GM12878 (cell line): ENCODE measurements at regions not wholly inside any gene's neighbourhood (a gene's known extent, or its start where the extent isn't known, plus 50 kb on each side); places are given as distances from the start of the nearest gene placed in this dataset.

Experiments used
- BHLHE40 ChIP-seq, 2 experiments: fragments of 450-650 bp in 1 of 2; IDR thresholded peaks; 2 replicates each; pipeline ENCODE4 v1.6.1; 2011 to 2017; ENCODE audit warnings: low read depth in 2 of 2, borderline replicate concordance in 1 of 2, improper control_type of control experiment in 1 of 2, low read length in 1 of 2, mild to moderate bottlenecking in 1 of 2
- CHD2 ChIP-seq: IDR thresholded peaks from 2 replicates; pipeline ENCODE4 v1.6.1; 2011; ENCODE audit warnings: low read depth, low read length, improper control_type of control experiment, borderline replicate concordance
- EZH2 ChIP-seq: IDR thresholded peaks from 2 replicates; pipeline ENCODE4 v1.6.1; 2012; ENCODE audit warnings: low read depth, mild to moderate bottlenecking, control low read depth, inconsistent platforms, low read length, borderline replicate concordance; ENCODE audit not compliant: control insufficient read depth
- KAT2A ChIP-seq: conservative IDR thresholded peaks from 2 replicates; pipeline ENCODE4 v1.6.1; 2011; ENCODE audit warnings: low read depth, low read length; ENCODE audit not compliant: control insufficient read depth
- POLR2AphosphoS5 ChIP-seq: IDR thresholded peaks from 2 replicates; pipeline ENCODE4 v1.6.1; 2011; ENCODE audit warnings: mild to moderate bottlenecking, low read length, inconsistent platforms
- RAD21 ChIP-seq: IDR thresholded peaks from 2 replicates; pipeline ENCODE4 v1.6.1; 2011; ENCODE audit warnings: mild to moderate bottlenecking, low read depth, low read length, moderate library complexity; ENCODE audit not compliant: insufficient read depth
- RAD51 ChIP-seq: fragments of 450-650 bp; IDR thresholded peaks from 2 replicates; pipeline ENCODE4 v1.6.1; 2016; ENCODE audit warnings: moderate library complexity, mild to moderate bottlenecking, inconsistent platforms
- SMC3 ChIP-seq: IDR thresholded peaks from 2 replicates; pipeline ENCODE4 v1.6.1; 2011; ENCODE audit warnings: low read length, improper control_type of control experiment, borderline replicate concordance
- STAT3 ChIP-seq: IDR thresholded peaks from 2 replicates; pipeline ENCODE4 v1.6.1; 2011; ENCODE audit warnings: low read depth, low read length, improper control_type of control experiment
- TAF1 ChIP-seq: IDR thresholded peaks from 2 replicates; pipeline ENCODE4 v1.6.1; 2011; ENCODE audit warnings: mild to moderate bottlenecking, low read depth, low read length, borderline replicate concordance
- TF ChIP-seq, protein P1 (sequence below), 3 experiments: IDR thresholded peaks in 2 of 3; conservative IDR thresholded peaks in 1 of 3; 2 replicates each; pipeline ENCODE4 v1.5.1; 2011; ENCODE audit warnings: low read depth in 3 of 3, low read length in 3 of 3, mild to moderate bottlenecking in 3 of 3, control low read depth in 2 of 3, moderate library complexity in 2 of 3, inconsistent platforms in 1 of 3, mixed read lengths in 1 of 3; ENCODE audit not compliant: control insufficient read depth in 2 of 3, insufficient read depth in 1 of 3; ENCODE audit errors: extremely low read depth in 1 of 3
- TF ChIP-seq, protein P2 (sequence below): fragments of 450-650 bp; formaldehyde crosslinking; IDR thresholded peaks from 2 replicates; pipeline ENCODE4 v1.5.0; 2022; ENCODE audit warnings: mild to moderate bottlenecking, missing genetic modification characterization

DNA sequence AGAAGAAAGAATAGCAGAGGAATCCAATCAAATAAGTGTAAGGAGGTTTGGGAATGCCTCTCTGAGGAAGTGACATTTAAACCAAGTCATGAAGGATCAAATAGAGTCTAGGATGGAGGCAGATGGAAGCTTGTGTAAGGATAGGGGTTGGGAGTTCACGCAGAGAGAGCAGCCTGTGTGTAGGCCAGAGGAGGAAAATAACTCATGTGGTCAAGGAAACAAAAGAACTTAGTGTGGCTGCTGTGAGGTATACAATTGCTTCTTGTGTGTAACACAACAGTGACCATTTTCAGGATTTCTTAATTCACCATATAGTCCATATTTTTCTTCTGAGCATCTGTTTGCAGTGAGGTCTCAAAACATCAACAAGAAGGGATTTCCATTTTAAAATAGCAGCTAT is 77.6 kb upstream of the PACRGL start:
- TF ChIP-seq, protein P1, sequence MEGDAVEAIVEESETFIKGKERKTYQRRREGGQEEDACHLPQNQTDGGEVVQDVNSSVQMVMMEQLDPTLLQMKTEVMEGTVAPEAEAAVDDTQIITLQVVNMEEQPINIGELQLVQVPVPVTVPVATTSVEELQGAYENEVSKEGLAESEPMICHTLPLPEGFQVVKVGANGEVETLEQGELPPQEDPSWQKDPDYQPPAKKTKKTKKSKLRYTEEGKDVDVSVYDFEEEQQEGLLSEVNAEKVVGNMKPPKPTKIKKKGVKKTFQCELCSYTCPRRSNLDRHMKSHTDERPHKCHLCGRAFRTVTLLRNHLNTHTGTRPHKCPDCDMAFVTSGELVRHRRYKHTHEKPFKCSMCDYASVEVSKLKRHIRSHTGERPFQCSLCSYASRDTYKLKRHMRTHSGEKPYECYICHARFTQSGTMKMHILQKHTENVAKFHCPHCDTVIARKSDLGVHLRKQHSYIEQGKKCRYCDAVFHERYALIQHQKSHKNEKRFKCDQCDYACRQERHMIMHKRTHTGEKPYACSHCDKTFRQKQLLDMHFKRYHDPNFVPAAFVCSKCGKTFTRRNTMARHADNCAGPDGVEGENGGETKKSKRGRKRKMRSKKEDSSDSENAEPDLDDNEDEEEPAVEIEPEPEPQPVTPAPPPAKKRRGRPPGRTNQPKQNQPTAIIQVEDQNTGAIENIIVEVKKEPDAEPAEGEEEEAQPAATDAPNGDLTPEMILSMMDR (IDR thresholded peaks at IDR 0.05 in 2 of 3, conservative IDR thresholded peaks at IDR 0.05 in 1 of 3; ENCODE audit: control insufficient read depth in 2 of 3, extremely low read depth in 1 of 3, insufficient read depth in 1 of 3, low read depth in 3 of 3, low read length in 3 of 3): no peak
- TF ChIP-seq STAT3: no peak
- no peak for TF ChIP-seq BHLHE40 (IDR thresholded peaks at IDR 0.05; ENCODE audit: borderline replicate concordance in 1 of 2, low read depth in 2 of 2, low read length in 1 of 2)
- no peak for TF ChIP-seq EZH2
- no peak for TF ChIP-seq TAF1
- TF ChIP-seq KAT2A: no peak
- TF ChIP-seq, protein P2, sequence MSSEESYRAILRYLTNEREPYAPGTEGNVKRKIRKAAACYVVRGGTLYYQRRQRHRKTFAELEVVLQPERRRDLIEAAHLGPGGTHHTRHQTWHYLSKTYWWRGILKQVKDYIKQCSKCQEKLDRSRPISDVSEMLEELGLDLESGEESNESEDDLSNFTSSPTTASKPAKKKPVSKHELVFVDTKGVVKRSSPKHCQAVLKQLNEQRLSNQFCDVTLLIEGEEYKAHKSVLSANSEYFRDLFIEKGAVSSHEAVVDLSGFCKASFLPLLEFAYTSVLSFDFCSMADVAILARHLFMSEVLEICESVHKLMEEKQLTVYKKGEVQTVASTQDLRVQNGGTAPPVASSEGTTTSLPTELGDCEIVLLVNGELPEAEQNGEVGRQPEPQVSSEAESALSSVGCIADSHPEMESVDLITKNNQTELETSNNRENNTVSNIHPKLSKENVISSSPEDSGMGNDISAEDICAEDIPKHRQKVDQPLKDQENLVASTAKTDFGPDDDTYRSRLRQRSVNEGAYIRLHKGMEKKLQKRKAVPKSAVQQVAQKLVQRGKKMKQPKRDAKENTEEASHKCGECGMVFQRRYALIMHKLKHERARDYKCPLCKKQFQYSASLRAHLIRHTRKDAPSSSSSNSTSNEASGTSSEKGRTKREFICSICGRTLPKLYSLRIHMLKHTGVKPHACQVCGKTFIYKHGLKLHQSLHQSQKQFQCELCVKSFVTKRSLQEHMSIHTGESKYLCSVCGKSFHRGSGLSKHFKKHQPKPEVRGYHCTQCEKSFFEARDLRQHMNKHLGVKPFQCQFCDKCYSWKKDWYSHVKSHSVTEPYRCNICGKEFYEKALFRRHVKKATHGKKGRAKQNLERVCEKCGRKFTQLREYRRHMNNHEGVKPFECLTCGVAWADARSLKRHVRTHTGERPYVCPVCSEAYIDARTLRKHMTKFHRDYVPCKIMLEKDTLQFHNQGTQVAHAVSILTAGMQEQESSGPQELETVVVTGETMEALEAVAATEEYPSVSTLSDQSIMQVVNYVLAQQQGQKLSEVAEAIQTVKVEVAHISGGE (CRISPR knock-in tag): no peak
- TF ChIP-seq SMC3: no peak
- no peak for TF ChIP-seq POLR2AphosphoS5
- TF ChIP-seq RAD21: no peak
- no peak for TF ChIP-seq RAD51
- TF ChIP-seq CHD2: no peak
